ENCODE measurements at regions not wholly inside any gene's neighbourhood (a gene's known extent, or its start where the extent isn't known, plus 50 kb on each side); places are given as distances from the start of the nearest gene placed in this dataset.

GRCh38 chr5:125257057-125257972 is 510.9 kb upstream of the ZNF608 start:
- Mint-ChIP-seq H3K4me1 (no peaks in the 10 kb centered on the region), H3K4me3 (no peak overlapping the region), H3K27me3 (ENCODE audit: low read depth in 2 of 2) (no peaks in the 10 kb centered on the region), H3K36me3 (peaks cover 10% of the 10 kb centered on the region), H3K27ac (no peak overlapping the region), H3K9me3 (peaks cover 3 to 11% of the 10 kb centered on the region in 2 donors)
- no peak overlapping the region for H3K4me3 ChIP-seq (ENCODE audit: low read length)
- intact Hi-C loops (cut with micrococcal nuclease), result no loop called here
- peaks cover 8% of the 10 kb centered on the region for H3K9me3 ChIP-seq (ENCODE audit: control insufficient read depth, insufficient read depth, low read length)
- WGBS (ENCODE audit: insufficient coverage), result 91% methylated on average over 4 of the region's 4 CpGs
- no peaks in the 10 kb centered on the region for H3K36me3 ChIP-seq (ENCODE audit: control insufficient read depth, insufficient read depth, low read length)
- no peaks in the 10 kb centered on the region for H3K4me1 ChIP-seq (ENCODE audit: control insufficient read depth, insufficient read depth, low read length)
- H3K27me3 ChIP-seq (ENCODE audit: control insufficient read depth, insufficient read depth, low read length), result no peaks in the 10 kb centered on the region
- H3K27ac ChIP-seq (ENCODE audit: low read length), result no peak overlapping the region
- no peak for TF ChIP-seq CTCF (IDR thresholded peaks at IDR 0.05)
- no peak for DNase-seq
- no peak for ATAC-seq

- H3K27ac Mint-ChIP-seq, result no peak overlapping the region
- no peaks in the 10 kb centered on the region for H3K27me3 ChIP-seq (ENCODE audit: control insufficient read depth, insufficient read depth, low read length)
Observed at GRCh38 chr5:125257997-125258396, 511.6 kb upstream of the ZNF608 start.

GRCh38 chr5:125258615-125259014 is 512.2 kb upstream of the ZNF608 start:
- WGBS (ENCODE audit: insufficient coverage), result 75% methylated on average over 2 of the region's 2 CpGs
- Mint-ChIP-seq H3K27me3 (ENCODE audit: low read depth in 2 of 2) (no peaks in the 10 kb centered on the region), H3K4me1 (no peaks in the 10 kb centered on the region), H3K27ac (no peak overlapping the region), H3K4me3 (no peak overlapping the region), H3K9me3 (peaks cover 3 to 11% of the 10 kb centered on the region in 2 donors), H3K36me3 (peaks cover 10% of the 10 kb centered on the region)
- Histone ChIP-seq H3K9me3 (ENCODE audit: control insufficient read depth, insufficient read depth, low read length) (peaks cover 2% of the 10 kb centered on the region), H3K4me3 (ENCODE audit: low read length) (no peak overlapping the region), H3K27ac (ENCODE audit: low read length) (no peak overlapping the region), H3K36me3 (ENCODE audit: control insufficient read depth, insufficient read depth, low read length) (no peaks in the 10 kb centered on the region), H3K4me1 (ENCODE audit: control insufficient read depth, insufficient read depth, low read length) (no peaks in the 10 kb centered on the region), H3K27me3 (ENCODE audit: control insufficient read depth, insufficient read depth, low read length) (no peaks in the 10 kb centered on the region)
- ATAC-seq (no peak), DNase-seq (no peak)
- no peak for TF ChIP-seq CTCF (IDR thresholded peaks at IDR 0.05)
- intact Hi-C loops (cut with micrococcal nuclease), result no loop called here

More at GRCh38 chr5:125257997-125258396, 511.6 kb upstream of the ZNF608 start:
- DNase-seq (no peak), ATAC-seq (no peak)
- no peak overlapping the region for H3K27ac ChIP-seq (ENCODE audit: low read length)
- Mint-ChIP-seq H3K27me3 (ENCODE audit: low read depth in 2 of 2) (no peaks in the 10 kb centered on the region), H3K4me3 (no peak overlapping the region), H3K36me3 (peaks cover 10% of the 10 kb centered on the region), H3K4me1 (no peaks in the 10 kb centered on the region), H3K9me3 (peaks cover 3 to 11% of the 10 kb centered on the region in 2 donors)
- intact Hi-C loops (cut with micrococcal nuclease), result no loop called here
- peaks cover 8% of the 10 kb centered on the region for H3K9me3 ChIP-seq (ENCODE audit: control insufficient read depth, insufficient read depth, low read length)
- H3K36me3 ChIP-seq (ENCODE audit: control insufficient read depth, insufficient read depth, low read length), result no peaks in the 10 kb centered on the region
- H3K4me3 ChIP-seq (ENCODE audit: low read length), result no peak overlapping the region
- no peaks in the 10 kb centered on the region for H3K4me1 ChIP-seq (ENCODE audit: control insufficient read depth, insufficient read depth, low read length)
- no peak for TF ChIP-seq CTCF (IDR thresholded peaks at IDR 0.05)

Data from natural killer cell (primary cell).